HEK293T (cell line): ENCODE measurements at regions not wholly inside any gene's neighbourhood (a gene's known extent, or its start where the extent isn't known, plus 50 kb on each side); places are given as distances from the start of the nearest gene placed in this dataset.

Experiments
- BHLHE40 ChIP-seq: fragments of 450-650 bp; IDR thresholded peaks from 2 replicates; pipeline ENCODE4 v1.6.1; 2016; ENCODE audit warnings: mild to moderate bottlenecking, moderate library complexity, borderline replicate concordance
- FOXK2 ChIP-seq: fragments of 450-650 bp; IDR thresholded peaks from 2 replicates; pipeline ENCODE4 v1.6.1; 2016; ENCODE audit warnings: mild to moderate bottlenecking
- FOXM1 ChIP-seq: fragments of 450-650 bp; IDR thresholded peaks from 2 replicates; pipeline ENCODE4 v1.6.1; 2017; ENCODE audit warnings: mild to moderate bottlenecking, borderline replicate concordance
- HDGF ChIP-seq: fragments of 450-650 bp; IDR thresholded peaks from 2 replicates; pipeline ENCODE4 v1.6.1; 2017; ENCODE audit warnings: antibody characterized with exemption, borderline replicate concordance

- TF ChIP-seq FOXK2 (no peak), FOXM1 (no peak), BHLHE40 (no peak), HDGF (no peak)
Observed at GRCh38 chr18:25446972-25447371, 95.0 kb upstream of the ZNF521 start.
